ENCODE measurements at regions not wholly inside any gene's neighbourhood (a gene's known extent, or its start where the extent isn't known, plus 50 kb on each side); places are given as distances from the start of the nearest gene placed in this dataset.

GRCh38 chr6:122207061-122207460 is 192.4 kb upstream of the HSF2 start:
- no peaks in the 10 kb centered on the region for H3K9me3 ChIP-seq (ENCODE audit: control insufficient read depth, low read depth, low read length)
- H3K9ac ChIP-seq (ENCODE audit: extremely low read depth, insufficient read length, low read length): no peak overlapping the region
- no peak overlapping the region for H3K18ac ChIP-seq (ENCODE audit: insufficient read length, low read depth, low read length)
- DNase-seq: no peak
- no peak overlapping the region for H3K14ac ChIP-seq (ENCODE audit: insufficient read depth, low read length)
- H4K20me1 ChIP-seq (ENCODE audit: control insufficient read depth, insufficient read depth, insufficient read length): no peaks in the 10 kb centered on the region
- no peak overlapping the region for H3K56ac ChIP-seq (ENCODE audit: insufficient read length, low read depth, low read length)
- H3K4me1 ChIP-seq (ENCODE audit: insufficient read depth, low read length): no peaks in the 10 kb centered on the region
- H2BK20ac ChIP-seq (ENCODE audit: low read depth, low read length, poor library complexity, severe bottlenecking): no peak overlapping the region
- H2AFZ ChIP-seq (ENCODE audit: low read length): no peak overlapping the region
- no peaks in the 10 kb centered on the region for H3K27me3 ChIP-seq (ENCODE audit: insufficient read depth, low read length)
- H3K23me2 ChIP-seq (ENCODE audit: insufficient read length, low read depth, low read length, poor library complexity, severe bottlenecking): no peaks in the 10 kb centered on the region
- Mint-ChIP-seq H3K27ac (no peak overlapping the region), H3K36me3 (ENCODE audit: insufficient read depth in 1 of 3, low read depth in 3 of 3) (no peaks in the 10 kb centered on the region), H3K9me3 (no peaks in the 10 kb centered on the region; a peak in 2 of 5 replicates), H3K27me3 (ENCODE audit: low read depth) (no peaks in the 10 kb centered on the region; the same call in 1 of the 2 replicates), H3K4me1 (no peaks in the 10 kb centered on the region), H3K4me3 (no peak overlapping the region)
- H4K5ac ChIP-seq (ENCODE audit: insufficient read length, low read depth, low read length): no peak overlapping the region
- H3K23ac ChIP-seq (ENCODE audit: insufficient read length, low read depth, low read length): no peak overlapping the region
- H2BK15ac ChIP-seq (ENCODE audit: low read depth, low read length): no peak overlapping the region
- H3K79me1 ChIP-seq (ENCODE audit: insufficient read depth, low read depth, low read length, poor library complexity, severe bottlenecking): no peaks in the 10 kb centered on the region
- no peak overlapping the region for H2BK12ac ChIP-seq (ENCODE audit: insufficient read length, low read depth, low read length)
- no peak overlapping the region for H2BK5ac ChIP-seq (ENCODE audit: insufficient read length, low read length)
- H3K4me2 ChIP-seq (ENCODE audit: insufficient read depth, insufficient read length, low read length): no peak overlapping the region
- no peak overlapping the region for H4K91ac ChIP-seq (ENCODE audit: insufficient read length, low read depth, low read length)
- no peak overlapping the region for H4K8ac ChIP-seq (replicated peaks; ENCODE audit: insufficient read length, low read depth, low read length)
- no peak overlapping the region for H3K27ac ChIP-seq (ENCODE audit: insufficient read length, low read depth, low read length)
- TF ChIP-seq CTCF (conservative IDR thresholded peaks at IDR 0.05): no peak
- no peak overlapping the region for H2BK120ac ChIP-seq (ENCODE audit: low read depth, low read length, poor library complexity, severe bottlenecking)
- no CpG with 5 or more reads among the region's 2 CpGs for WGBS (ENCODE audit: extremely low coverage, insufficient read length, low lambda C conversion rate)
- H2AK5ac ChIP-seq (ENCODE audit: insufficient read length, low read length): no peak overlapping the region
- no peak overlapping the region for H3T11ph ChIP-seq (ENCODE audit: low read length)
- H3K79me2 ChIP-seq (ENCODE audit: insufficient read depth, low read length): no peaks in the 10 kb centered on the region
- no peak overlapping the region for H3K4ac ChIP-seq (ENCODE audit: low read depth, low read length)

All from H9 (cell line).